Endothelial cell of umbilical vein (primary cell): ENCODE measurements at regions not wholly inside any gene's neighbourhood (a gene's known extent, or its start where the extent isn't known, plus 50 kb on each side); places are given as distances from the start of the nearest gene placed in this dataset.

Experiments used
- BruUV-seq: library from RNA; stranded (reverse); fragments of 400-500 nt; replicated peaks from 2 replicates; lab custom pipeline; 2021; lab: Mats Ljungman, UMichigan
- CTCF ChIA-PET: fragments of 300-600, 350-600 bp; sonication (Branson Sonifier 250); formaldehyde crosslinking; loops from one replicate; lab custom pipeline; 2021; ENCODE audit warnings: antibody characterized with exemption, inconsistent platforms; lab: Charles Lee
- POLR2A ChIA-PET: fragments of 300-600, 350-600 bp; sonication (Branson Sonifier 250); formaldehyde crosslinking; loops from one replicate; lab custom pipeline; 2021; ENCODE audit warnings: antibody characterized with exemption, inconsistent platforms; lab: Charles Lee
- DNase-seq: peaks from one replicate; pipeline ENCODE4 v3.0.0-alpha.2; 2011; ENCODE audit warnings: low read depth, low spot score
- FAIRE-seq: peaks from 2 replicates; lab custom pipeline; 2011; peaks lifted over from hg19 to GRCh38; lab: Jason Lieb, UNC
- H2AFZ ChIP-seq: 2 replicates; pipeline ENCODE4 v1.6.0; 2012; ENCODE audit warnings: low read depth, low read length, control low read depth, inconsistent platforms
- H3K27ac ChIP-seq: 2 replicates; pipeline ENCODE4 v1.5.1; 2011; ENCODE audit warnings: low read depth, mild to moderate bottlenecking, control low read depth, low read length, moderate library complexity; ENCODE audit not compliant: insufficient read depth
- H3K27me3 ChIP-seq, 2 experiments: 2 replicates each; pipeline versions ENCODE4 v1.6.0 to v1.6.1; 2011; ENCODE audit warnings: low read length in 2 of 2, mixed read lengths in 1 of 2; ENCODE audit not compliant: control insufficient read depth in 2 of 2, insufficient read depth in 2 of 2
- H3K36me3 ChIP-seq, 2 experiments: 2 replicates in 1 of 2; 3 replicates in 1 of 2; pipeline ENCODE4 v1.5.1; 2011; ENCODE audit warnings: low read length in 2 of 2, mild to moderate bottlenecking in 1 of 2, moderate library complexity in 1 of 2; ENCODE audit not compliant: control insufficient read depth in 2 of 2, insufficient read depth in 2 of 2; ENCODE audit errors: extremely low read depth in 1 of 2
- H3K4me1 ChIP-seq: 3 replicates; pipeline ENCODE4 v1.5.1; 2011; ENCODE audit warnings: mild to moderate bottlenecking, low read length; ENCODE audit not compliant: control insufficient read depth, insufficient read depth; ENCODE audit errors: extremely low read depth
- H3K4me2 ChIP-seq: 2 replicates; pipeline ENCODE4 v1.6.1; 2011; ENCODE audit warnings: low read length, control low read depth, mixed read lengths; ENCODE audit not compliant: insufficient read depth
- H3K4me3 ChIP-seq, 3 experiments: fragments of 200-600 bp in 1 of 3; sonication (generic), shearing (Covaris generic) in 1 of 3; replicated peaks in 1 of 3; 2 replicates each; pipeline ENCODE4 v1.5.1; 2011 to 2016; ENCODE audit warnings: control low read depth in 3 of 3, low read length in 3 of 3, mild to moderate bottlenecking in 2 of 3, inconsistent platforms in 1 of 3, low read depth in 1 of 3, moderate library complexity in 1 of 3; ENCODE audit not compliant: insufficient read depth in 1 of 3
- H3K79me2 ChIP-seq: 2 replicates; pipeline ENCODE4 v1.6.0; 2012; ENCODE audit warnings: low read length, inconsistent platforms; ENCODE audit not compliant: control insufficient read depth, insufficient read depth
- H3K9ac ChIP-seq: replicated peaks from 2 replicates; pipeline ENCODE3; 2011; ENCODE audit warnings: low read length, control low read depth; ENCODE audit not compliant: insufficient read depth; ENCODE audit errors: extremely low read depth
- H3K9me1 ChIP-seq: replicated peaks from 3 replicates; pipeline ENCODE4 v1.6.0; 2011; ENCODE audit warnings: mild to moderate bottlenecking, low read length; ENCODE audit not compliant: control insufficient read depth, insufficient read depth; ENCODE audit errors: extremely low read depth
- H3K9me3 ChIP-seq: replicated peaks from 2 replicates; pipeline ENCODE4 v1.5.1; 2012; ENCODE audit warnings: low read length, inconsistent platforms; ENCODE audit not compliant: control insufficient read depth, insufficient read depth
- H4K20me1 ChIP-seq: replicated peaks from 2 replicates; pipeline ENCODE3; 2011; ENCODE audit warnings: mild to moderate bottlenecking, low read length; ENCODE audit not compliant: control insufficient read depth, insufficient read depth; ENCODE audit errors: extremely low read depth
- EZH2 ChIP-seq: IDR thresholded peaks from 2 replicates; pipeline ENCODE4 v1.6.1; 2012; ENCODE audit warnings: borderline replicate concordance, low read depth, mild to moderate bottlenecking, moderate library complexity, low read length, inconsistent platforms; ENCODE audit not compliant: severe bottlenecking
- FOS ChIP-seq: IDR thresholded peaks from 2 replicates; pipeline ENCODE4 v1.6.1; 2011; ENCODE audit warnings: mild to moderate bottlenecking, low read length, moderate library complexity, borderline replicate concordance; ENCODE audit not compliant: insufficient read depth
- GATA2 ChIP-seq: IDR thresholded peaks from 2 replicates; pipeline ENCODE4 v1.7.0; 2011; ENCODE audit warnings: low read depth, mild to moderate bottlenecking, moderate library complexity, mixed read lengths, low read length; ENCODE audit not compliant: insufficient read length, insufficient read depth
- JUN ChIP-seq: IDR thresholded peaks from 2 replicates; pipeline ENCODE4 v1.6.1; 2011; ENCODE audit warnings: borderline replicate concordance, low read depth; ENCODE audit not compliant: insufficient read length, insufficient read depth
- MYC ChIP-seq: IDR thresholded peaks from one replicate; pipeline ENCODE4 v1.6.1; 2011; ENCODE audit warnings: mild to moderate bottlenecking, low read depth, low read length
- POLR2A ChIP-seq: IDR thresholded peaks from 2 replicates; pipeline ENCODE4 v1.6.1; 2012; ENCODE audit warnings: low read depth, mild to moderate bottlenecking, control low read depth, low read length
- POLR2AphosphoS5 ChIP-seq: IDR thresholded peaks from 2 replicates; pipeline ENCODE4 v1.6.1; 2012; ENCODE audit warnings: low read depth, mild to moderate bottlenecking, control low read depth, low read length, moderate library complexity; ENCODE audit not compliant: insufficient read depth
- dilution Hi-C: fragments of 300-500 bp; cut with MboI; formaldehyde crosslinking; loops from one replicate; pipeline ENCODE4 v1.15.0; 2019; ENCODE audit warnings: low sequenced_read_pairs; ENCODE audit not compliant: extremely low pct_ligation_motif_present
- intact Hi-C: fragments of 100-400 bp; cut with micrococcal nuclease; formaldehyde crosslinking; loops from one replicate; pipeline ENCODE4 v1.10.0; 2022
- TF ChIP-seq, protein P1 (sequence below): IDR thresholded peaks from 2 replicates; pipeline ENCODE4 v1.6.1; 2011; ENCODE audit not compliant: insufficient read depth, insufficient read length
- TF ChIP-seq, protein P2 (sequence below), 2 donors: IDR thresholded peaks; 1 replicate in 1 of 2; 2 replicates in 1 of 2; pipeline ENCODE4 v1.5.1; 2011; ENCODE audit warnings: low read length in 2 of 2, mild to moderate bottlenecking in 2 of 2, moderate library complexity in 2 of 2, control low read depth in 1 of 2, inconsistent platforms in 1 of 2, low read depth in 1 of 2; ENCODE audit not compliant: insufficient read depth in 1 of 2; ENCODE audit errors: extremely low read depth in 1 of 2

DNA sequence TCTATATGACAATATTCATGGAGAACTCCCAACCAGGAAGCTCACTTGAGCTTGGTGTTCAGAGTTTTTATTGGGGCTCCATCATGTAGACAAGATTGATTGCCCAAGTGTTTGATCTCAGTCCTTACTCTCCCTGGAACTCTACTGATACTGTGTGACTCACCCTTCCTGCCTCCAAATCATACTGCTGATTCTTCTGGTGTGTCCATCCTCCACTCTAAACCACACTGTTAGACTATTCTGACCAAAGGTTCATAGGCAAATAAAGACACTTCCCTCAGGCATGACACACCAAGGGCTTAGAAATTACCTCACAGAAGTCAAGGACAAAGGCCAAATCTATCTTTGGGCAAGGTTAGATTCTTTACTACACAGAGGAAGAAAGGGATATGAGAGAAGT lies 107.9 kb upstream of the CDH20 start:
- Histone ChIP-seq H3K4me1 (no peaks in the 10 kb centered on the region), H3K27me3 (no peaks in the 10 kb centered on the region), H3K4me2 (no peak overlapping the region), H4K20me1 (no peaks in the 10 kb centered on the region), H3K27ac (no peak overlapping the region), H3K36me3 (no peaks in the 10 kb centered on the region), H3K9me1 (no peaks in the 10 kb centered on the region), H3K79me2 (no peaks in the 10 kb centered on the region), H3K9me3 (no peaks in the 10 kb centered on the region), H3K4me3 (no peak overlapping the region), H3K9ac (no peak overlapping the region), H2AFZ (no peak overlapping the region)
- FAIRE-seq = no peak
- POLR2A ChIA-PET = no interaction called here
- intact Hi-C loops (no loop called here), dilution Hi-C loops (no loop called here)
- no peak for DNase-seq
- TF ChIP-seq POLR2A = no peak
- TF ChIP-seq, protein P1, sequence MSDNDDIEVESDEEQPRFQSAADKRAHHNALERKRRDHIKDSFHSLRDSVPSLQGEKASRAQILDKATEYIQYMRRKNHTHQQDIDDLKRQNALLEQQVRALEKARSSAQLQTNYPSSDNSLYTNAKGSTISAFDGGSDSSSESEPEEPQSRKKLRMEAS = no peak
- CTCF ChIA-PET = no interaction called here
- BruUV-seq = no TSS peak

DNA sequence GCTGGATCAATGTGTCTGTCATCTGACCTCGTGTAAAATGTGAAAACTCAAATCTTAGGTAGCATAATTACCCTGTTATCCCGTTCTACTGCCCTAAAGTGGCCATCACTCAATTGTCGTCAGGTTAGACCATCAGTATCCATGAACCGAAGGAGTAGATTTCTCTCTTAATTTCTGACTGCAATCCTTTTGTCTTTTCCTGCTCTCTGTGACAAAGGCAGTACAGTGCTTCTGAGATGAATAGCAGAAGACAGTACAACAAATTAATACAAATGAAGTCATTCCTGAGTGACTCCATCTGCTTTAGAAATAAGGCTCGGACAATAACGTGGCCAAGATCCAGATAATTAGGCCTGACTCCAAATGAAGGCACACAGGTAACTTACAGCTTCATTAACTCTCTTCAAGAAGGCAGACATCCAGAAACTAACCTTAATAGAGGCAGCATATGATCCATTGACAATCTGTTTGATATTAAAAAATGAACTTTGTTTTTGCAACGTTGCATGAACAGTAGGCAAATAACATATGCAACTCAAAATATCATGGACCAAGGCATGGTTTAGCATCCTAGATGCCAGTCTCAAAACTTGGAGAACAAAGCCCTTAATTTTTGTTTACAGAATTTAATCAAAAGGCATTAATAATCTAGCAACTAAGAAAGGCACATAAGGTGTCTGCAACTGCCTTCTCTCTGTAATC lies 96.7 kb upstream of the CDH20 start:
- peaks cover 0 to 2% of the 10 kb centered on the region in 2 experiments for H3K27me3 ChIP-seq
- DNase-seq (no peak), FAIRE-seq (no peak)
- H3K79me2 ChIP-seq = no peaks in the 10 kb centered on the region
- H2AFZ ChIP-seq = no peak overlapping the region
- CTCF ChIA-PET = no interaction called here
- no peaks in the 10 kb centered on the region for H3K9me1 ChIP-seq
- POLR2A ChIA-PET = no interaction called here
- H3K9ac ChIP-seq = no peak overlapping the region
- H3K4me2 ChIP-seq = no peak overlapping the region
- no peaks in the 10 kb centered on the region for H3K4me1 ChIP-seq
- dilution Hi-C loops = no loop called here
- no peaks in the 10 kb centered on the region for H3K36me3 ChIP-seq
- no peak overlapping the region for H3K27ac ChIP-seq
- H3K4me3 ChIP-seq = no peak overlapping the region
- intact Hi-C loops = no loop called here
- TF ChIP-seq, protein P2, sequence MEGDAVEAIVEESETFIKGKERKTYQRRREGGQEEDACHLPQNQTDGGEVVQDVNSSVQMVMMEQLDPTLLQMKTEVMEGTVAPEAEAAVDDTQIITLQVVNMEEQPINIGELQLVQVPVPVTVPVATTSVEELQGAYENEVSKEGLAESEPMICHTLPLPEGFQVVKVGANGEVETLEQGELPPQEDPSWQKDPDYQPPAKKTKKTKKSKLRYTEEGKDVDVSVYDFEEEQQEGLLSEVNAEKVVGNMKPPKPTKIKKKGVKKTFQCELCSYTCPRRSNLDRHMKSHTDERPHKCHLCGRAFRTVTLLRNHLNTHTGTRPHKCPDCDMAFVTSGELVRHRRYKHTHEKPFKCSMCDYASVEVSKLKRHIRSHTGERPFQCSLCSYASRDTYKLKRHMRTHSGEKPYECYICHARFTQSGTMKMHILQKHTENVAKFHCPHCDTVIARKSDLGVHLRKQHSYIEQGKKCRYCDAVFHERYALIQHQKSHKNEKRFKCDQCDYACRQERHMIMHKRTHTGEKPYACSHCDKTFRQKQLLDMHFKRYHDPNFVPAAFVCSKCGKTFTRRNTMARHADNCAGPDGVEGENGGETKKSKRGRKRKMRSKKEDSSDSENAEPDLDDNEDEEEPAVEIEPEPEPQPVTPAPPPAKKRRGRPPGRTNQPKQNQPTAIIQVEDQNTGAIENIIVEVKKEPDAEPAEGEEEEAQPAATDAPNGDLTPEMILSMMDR (IDR thresholded peaks at IDR 0.05; ENCODE audit: extremely low read depth in 1 of 2, insufficient read depth in 1 of 2, low read depth in 1 of 2, low read length in 2 of 2) = no peak
- no peak for TF ChIP-seq POLR2A
- TF ChIP-seq JUN = no peak
- TF ChIP-seq EZH2 = no peak
- TF ChIP-seq POLR2AphosphoS5 = no peak
- no peak for TF ChIP-seq GATA2
- TF ChIP-seq, protein P1 = no peak
- no peak for TF ChIP-seq FOS
- TF ChIP-seq MYC = no peak
- no peaks in the 10 kb centered on the region for H4K20me1 ChIP-seq
- no TSS peak for BruUV-seq
- no peaks in the 10 kb centered on the region for H3K9me3 ChIP-seq
